Mesodermal cell (in vitro differentiated cells): ENCODE measurements at regions not wholly inside any gene's neighbourhood (a gene's known extent, or its start where the extent isn't known, plus 50 kb on each side); places are given as distances from the start of the nearest gene placed in this dataset.

Experiments
- H3K27ac ChIP-seq: 2 replicates; pipeline ENCODE4 v1.7.0; 2013; ENCODE audit warnings: mild to moderate bottlenecking, low read depth, low read length, moderate library complexity; ENCODE audit not compliant: severe bottlenecking
- H3K36me3 ChIP-seq: 2 replicates; pipeline ENCODE4 v1.7.1; 2013; ENCODE audit warnings: mild to moderate bottlenecking, low read length, moderate library complexity; ENCODE audit not compliant: control insufficient read depth, insufficient read depth
- H3K4me1 ChIP-seq: one replicate; pipeline ENCODE4 v1.7.1; 2013; ENCODE audit warnings: mild to moderate bottlenecking, low read length; ENCODE audit not compliant: insufficient read depth, control insufficient read depth, poor library complexity, severe bottlenecking
- H3K4me3 ChIP-seq: 2 replicates; pipeline ENCODE4 v1.7.0; 2013; ENCODE audit warnings: low read length, control low read depth, mild to moderate bottlenecking; ENCODE audit not compliant: insufficient read depth, poor library complexity, severe bottlenecking; ENCODE audit errors: extremely low read depth
- H3K9me3 ChIP-seq: 2 replicates; pipeline ENCODE4 v1.7.1; 2013; ENCODE audit warnings: mild to moderate bottlenecking, low read length, moderate library complexity; ENCODE audit not compliant: control insufficient read depth
- WGBS, 2 experiments: methylation state at CpG; one replicate each; pipeline ENCODE4 v1.1.5; 2013; ENCODE audit warnings: missing lambda C conversion rate in 2 of 2; ENCODE audit not compliant: insufficient coverage in 2 of 2; 5-methylcytosine and 5-hydroxymethylcytosine counted together

- Histone ChIP-seq H3K27ac (no peak overlapping the region), H3K9me3 (no peaks in the 10 kb centered on the region), H3K36me3 (no peaks in the 10 kb centered on the region), H3K4me1 (no peaks in the 10 kb centered on the region), H3K4me3 (no peak overlapping the region)
- 100% methylated on average over 1 of the region's 2 CpGs; no CpG with 5 or more reads in 1 of the 2 experiments for WGBS, 2 experiments
Measured at GRCh38 chr3:81033185-81033584, 728.3 kb downstream of the GBE1 start.

- H3K4me1 ChIP-seq: no peaks in the 10 kb centered on the region
- H3K4me3 ChIP-seq: no peak overlapping the region
- H3K27ac ChIP-seq: no peak overlapping the region
- H3K9me3 ChIP-seq: no peaks in the 10 kb centered on the region
- H3K36me3 ChIP-seq: no peaks in the 10 kb centered on the region
- WGBS, 2 experiments: no CpG with 5 or more reads among the region's 2 CpGs
Measured at GRCh38 chr3:81029861-81030260, 731.6 kb downstream of the GBE1 start.

- Histone ChIP-seq H3K4me3 (no peak overlapping the region), H3K9me3 (no peaks in the 10 kb centered on the region), H3K36me3 (no peaks in the 10 kb centered on the region), H3K4me1 (no peaks in the 10 kb centered on the region), H3K27ac (no peak overlapping the region)
- WGBS, 2 experiments: 100% methylated on average over 1 of the region's 1 CpG; no CpG with 5 or more reads in 1 of the 2 experiments
Measured at GRCh38 chr3:81027344-81027743, 734.1 kb downstream of the GBE1 start.

- Histone ChIP-seq H3K36me3 (no peaks in the 10 kb centered on the region), H3K4me3 (no peak overlapping the region), H3K4me1 (no peaks in the 10 kb centered on the region), H3K27ac (no peak overlapping the region), H3K9me3 (no peaks in the 10 kb centered on the region)
- WGBS, 2 experiments: 81 to 100% methylated on average over 2 of the region's 7 CpGs
Measured at GRCh38 chr3:81024560-81024959, 736.9 kb downstream of the GBE1 start.

- no peaks in the 10 kb centered on the region for H3K4me1 ChIP-seq
- H3K9me3 ChIP-seq: no peaks in the 10 kb centered on the region
- H3K36me3 ChIP-seq: no peaks in the 10 kb centered on the region
- no peak overlapping the region for H3K27ac ChIP-seq
- no peak overlapping the region for H3K4me3 ChIP-seq
- WGBS, 2 experiments: 91 to 95% methylated on average over 1 to 2 of the region's 3 CpGs
Measured at GRCh38 chr3:81022339-81022738, 739.1 kb downstream of the GBE1 start.

GRCh38 chr3:81013360-81013759 lies 748.1 kb downstream of the GBE1 start:
- WGBS, 2 experiments: 83 to 100% methylated on average over 1 of the region's 2 CpGs
- Histone ChIP-seq H3K36me3 (no peaks in the 10 kb centered on the region), H3K4me1 (no peaks in the 10 kb centered on the region), H3K4me3 (no peak overlapping the region), H3K9me3 (no peaks in the 10 kb centered on the region), H3K27ac (no peak overlapping the region)

GRCh38 chr3:81005992-81006391 lies 755.5 kb downstream of the GBE1 start:
- no peaks in the 10 kb centered on the region for H3K36me3 ChIP-seq
- no peak overlapping the region for H3K4me3 ChIP-seq
- no peaks in the 10 kb centered on the region for H3K4me1 ChIP-seq
- no peaks in the 10 kb centered on the region for H3K9me3 ChIP-seq
- no peak overlapping the region for H3K27ac ChIP-seq

- Histone ChIP-seq H3K9me3 (no peaks in the 10 kb centered on the region), H3K4me3 (no peak overlapping the region), H3K36me3 (no peaks in the 10 kb centered on the region), H3K4me1 (no peaks in the 10 kb centered on the region), H3K27ac (no peak overlapping the region)
- WGBS, 2 experiments: 88 to 90% methylated on average over 1 to 2 of the region's 4 CpGs
Measured at GRCh38 chr3:81003817-81004216, 757.6 kb downstream of the GBE1 start.

- no peaks in the 10 kb centered on the region for H3K36me3 ChIP-seq
- 63% methylated on average over 1 of the region's 1 CpG; no CpG with 5 or more reads in 1 of the 2 experiments for WGBS, 2 experiments
Measured at GRCh38 chr3:81003008-81003645, 758.3 kb downstream of the GBE1 start.

GRCh38 chr3:80999481-80999880 lies 762.0 kb downstream of the GBE1 start:
- 80% methylated on average over 1 of the region's 1 CpG; no CpG with 5 or more reads in 1 of the 2 experiments for WGBS, 2 experiments
- no peak overlapping the region for H3K27ac ChIP-seq
- H3K4me1 ChIP-seq: no peaks in the 10 kb centered on the region
- no peaks in the 10 kb centered on the region for H3K9me3 ChIP-seq
- no peaks in the 10 kb centered on the region for H3K36me3 ChIP-seq
- no peak overlapping the region for H3K4me3 ChIP-seq

More at GRCh38 chr3:81003008-81003645, 758.3 kb downstream of the GBE1 start:
- no peaks in the 10 kb centered on the region for H3K9me3 ChIP-seq
- H3K4me3 ChIP-seq: no peak overlapping the region
- H3K4me1 ChIP-seq: no peaks in the 10 kb centered on the region
- no peak overlapping the region for H3K27ac ChIP-seq

- Histone ChIP-seq H3K4me3 (no peak overlapping the region), H3K4me1 (no peaks in the 10 kb centered on the region), H3K27ac (no peak overlapping the region), H3K9me3 (no peaks in the 10 kb centered on the region), H3K36me3 (no peaks in the 10 kb centered on the region)
- WGBS, 2 experiments: no CpG with 5 or more reads among the region's 2 CpGs
Measured at GRCh38 chr3:80998022-80998421, 763.4 kb downstream of the GBE1 start.
